ENCODE measurements at regions not wholly inside any gene's neighbourhood (a gene's known extent, or its start where the extent isn't known, plus 50 kb on each side); places are given as distances from the start of the nearest gene placed in this dataset.

DNA sequence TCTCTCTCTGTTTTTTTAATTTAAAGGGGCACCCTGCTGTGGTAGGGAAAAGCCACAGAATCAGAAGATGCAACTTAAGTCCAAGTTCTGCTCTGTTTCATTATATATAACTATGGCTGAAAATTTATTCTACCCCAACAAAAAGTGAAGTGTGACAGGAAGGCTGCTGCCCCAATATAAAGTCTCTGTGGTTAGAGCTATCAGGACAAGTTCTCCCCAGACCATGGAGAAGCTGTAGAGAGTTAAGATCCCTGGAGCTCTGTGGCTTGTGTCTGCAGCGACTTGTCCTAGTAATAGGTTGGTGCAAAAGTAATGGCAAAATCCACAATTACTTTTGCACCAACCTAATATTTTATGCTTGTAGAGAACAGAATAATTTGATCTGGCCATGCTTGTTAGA is 250.9 kb downstream of the PSAT1 start:
- DNase-seq = no peak
- Histone ChIP-seq H3K36me3 (no peaks in the 10 kb centered on the region), H3K9me3 (no peaks in the 10 kb centered on the region), H3K4me3 (no peak overlapping the region), H3K4me1 (ENCODE audit: insufficient read depth) (no peaks in the 10 kb centered on the region), H3K27ac (no peak overlapping the region), H3K27me3 (no peaks in the 10 kb centered on the region)
- 72 to 94% (median 90%) methylated on average over 1 of the region's 1 CpG for WGBS, 3 donors
- TF ChIP-seq POLR2A (IDR thresholded peaks at IDR 0.05) = no peak
- TF ChIP-seq, protein P1, sequence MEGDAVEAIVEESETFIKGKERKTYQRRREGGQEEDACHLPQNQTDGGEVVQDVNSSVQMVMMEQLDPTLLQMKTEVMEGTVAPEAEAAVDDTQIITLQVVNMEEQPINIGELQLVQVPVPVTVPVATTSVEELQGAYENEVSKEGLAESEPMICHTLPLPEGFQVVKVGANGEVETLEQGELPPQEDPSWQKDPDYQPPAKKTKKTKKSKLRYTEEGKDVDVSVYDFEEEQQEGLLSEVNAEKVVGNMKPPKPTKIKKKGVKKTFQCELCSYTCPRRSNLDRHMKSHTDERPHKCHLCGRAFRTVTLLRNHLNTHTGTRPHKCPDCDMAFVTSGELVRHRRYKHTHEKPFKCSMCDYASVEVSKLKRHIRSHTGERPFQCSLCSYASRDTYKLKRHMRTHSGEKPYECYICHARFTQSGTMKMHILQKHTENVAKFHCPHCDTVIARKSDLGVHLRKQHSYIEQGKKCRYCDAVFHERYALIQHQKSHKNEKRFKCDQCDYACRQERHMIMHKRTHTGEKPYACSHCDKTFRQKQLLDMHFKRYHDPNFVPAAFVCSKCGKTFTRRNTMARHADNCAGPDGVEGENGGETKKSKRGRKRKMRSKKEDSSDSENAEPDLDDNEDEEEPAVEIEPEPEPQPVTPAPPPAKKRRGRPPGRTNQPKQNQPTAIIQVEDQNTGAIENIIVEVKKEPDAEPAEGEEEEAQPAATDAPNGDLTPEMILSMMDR (IDR thresholded peaks at IDR 0.05) = no peak
- TF ChIP-seq EP300 (IDR thresholded peaks at IDR 0.05) = no peak
- intact Hi-C loops (cut with DNase I) = no loop called here

DNA sequence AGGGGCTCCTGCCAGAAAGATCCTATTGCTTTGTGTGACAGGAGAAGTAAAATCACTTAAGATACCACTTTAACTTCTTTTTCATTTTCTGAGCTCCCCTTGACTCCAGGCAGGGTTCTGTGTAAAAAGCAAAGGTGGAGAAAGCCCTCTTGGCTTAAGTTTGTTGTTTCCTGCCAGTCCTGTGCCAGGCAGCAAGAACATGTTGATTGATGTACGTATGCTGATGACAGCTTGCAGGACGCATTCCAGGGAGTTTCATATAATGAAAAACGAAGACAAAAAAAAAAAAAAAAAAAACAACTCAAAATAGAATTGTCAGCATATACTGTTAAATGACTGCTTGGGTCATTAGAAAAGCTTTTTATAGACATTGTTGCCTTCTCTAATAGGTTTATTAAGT is 251.7 kb downstream of the PSAT1 start:
- Histone ChIP-seq H3K4me3 (no peak overlapping the region), H3K4me1 (ENCODE audit: insufficient read depth) (no peaks in the 10 kb centered on the region), H3K9me3 (no peaks in the 10 kb centered on the region), H3K27ac (no peak overlapping the region), H3K36me3 (no peaks in the 10 kb centered on the region), H3K27me3 (no peaks in the 10 kb centered on the region)
- DNase-seq = no peak
- intact Hi-C loops (cut with DNase I) = no loop called here
- 82 to 86% (median 83%) methylated on average over 3 of the region's 3 CpGs for WGBS, 3 donors
- TF ChIP-seq POLR2A (IDR thresholded peaks at IDR 0.05) = no peak
- TF ChIP-seq, protein P1 (IDR thresholded peaks at IDR 0.05) = no peak

DNA sequence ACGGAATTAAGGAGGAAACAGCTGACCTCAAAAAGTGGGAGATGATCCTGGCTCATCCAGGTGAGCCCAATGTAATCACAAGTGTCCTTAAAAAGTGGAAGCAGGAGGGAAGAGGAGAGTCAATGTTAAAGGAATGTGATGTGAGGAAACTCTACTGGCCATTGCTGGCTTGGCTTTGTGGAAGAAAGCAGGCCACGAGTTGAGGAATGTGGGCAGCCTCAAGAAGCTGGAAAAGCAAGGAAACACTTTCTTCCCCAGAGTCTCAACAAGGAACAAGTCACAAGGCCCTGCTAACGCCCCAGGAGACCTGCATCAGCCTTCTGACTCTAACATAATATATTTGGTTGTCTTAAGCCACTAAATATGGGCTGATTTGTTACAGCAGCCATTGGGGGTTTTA is 252.8 kb downstream of the PSAT1 start:
- no peak overlapping the region for H3K4me3 ChIP-seq
- TF ChIP-seq POLR2A (IDR thresholded peaks at IDR 0.05) (no peak), EP300 (IDR thresholded peaks at IDR 0.05) (no peak)
- TF ChIP-seq, protein P1 (IDR thresholded peaks at IDR 0.05) = no peak
- H3K27me3 ChIP-seq = no peaks in the 10 kb centered on the region
- DNase-seq = no peak
- H3K27ac ChIP-seq = no peak overlapping the region
- intact Hi-C loops (cut with DNase I) = loop anchor here in 1 of 4 donors (10.0 kb wide), 1 partner anchor 1165 kb away; no protein-coding TSS in a partner anchor
- H3K4me1 ChIP-seq (ENCODE audit: insufficient read depth) = no peaks in the 10 kb centered on the region
- WGBS, 3 donors = 70 to 73% (median 73%) methylated on average over 3 of the region's 3 CpGs
- H3K9me3 ChIP-seq = no peaks in the 10 kb centered on the region
- H3K36me3 ChIP-seq = no peaks in the 10 kb centered on the region

DNA sequence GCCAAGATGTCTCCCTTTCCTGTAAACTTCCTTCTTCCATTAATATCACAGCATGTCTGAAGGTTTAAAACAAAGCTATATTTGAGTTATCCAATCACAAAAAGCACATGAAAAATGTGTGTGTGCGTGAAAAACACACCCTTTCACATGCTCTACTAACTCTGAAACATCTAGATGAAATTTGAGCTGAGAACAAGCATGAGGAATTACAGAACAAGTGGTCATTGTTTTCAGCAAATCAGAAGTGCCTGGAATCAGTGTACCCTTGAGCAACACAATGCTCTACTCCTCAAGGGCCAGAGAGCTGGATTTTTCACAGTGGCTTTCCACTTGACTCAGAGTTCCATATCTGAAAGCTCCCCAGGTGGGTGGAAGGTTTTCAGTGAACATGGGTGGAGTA is 255.9 kb downstream of the PSAT1 start:
- Histone ChIP-seq H3K4me3 (no peak overlapping the region), H3K27me3 (no peaks in the 10 kb centered on the region), H3K9me3 (no peaks in the 10 kb centered on the region), H3K4me1 (ENCODE audit: insufficient read depth) (no peaks in the 10 kb centered on the region), H3K27ac (no peak overlapping the region), H3K36me3 (no peaks in the 10 kb centered on the region)
- WGBS, 3 donors = 3 to 84% (median 84%) methylated on average over 1 of the region's 1 CpG
- DNase-seq = no peak
- TF ChIP-seq EP300 (IDR thresholded peaks at IDR 0.05) (no peak), POLR2A (IDR thresholded peaks at IDR 0.05) (no peak)
- TF ChIP-seq, protein P1 (IDR thresholded peaks at IDR 0.05) = no peak
- intact Hi-C loops (cut with DNase I) = loop anchor here in 1 of 4 donors (10.0 kb wide), 1 partner anchor 1162 kb away; no protein-coding TSS in a partner anchor

Data from ovary (tissue), 7 donors.